Endothelial cell (in vitro differentiated cells): ENCODE measurements at regions not wholly inside any gene's neighbourhood (a gene's known extent, or its start where the extent isn't known, plus 50 kb on each side); places are given as distances from the start of the nearest gene placed in this dataset.

Experiments used
- DNase-seq: peaks from one replicate; pipeline ENCODE4 v3.0.0; 2021; ENCODE audit warnings: low spot score
- H3K27ac Mint-ChIP-seq: one replicate; pipeline ENCODE4 v1.8.0; 2021; ENCODE audit warnings: mixed read lengths, inconsistent platforms; ENCODE audit not compliant: unreplicated experiment
- H3K27me3 Mint-ChIP-seq: one replicate; pipeline ENCODE4 v1.8.0; 2021; ENCODE audit warnings: mild to moderate bottlenecking, moderate library complexity, mixed read lengths, inconsistent platforms; ENCODE audit not compliant: unreplicated experiment
- H3K36me3 Mint-ChIP-seq: one replicate; pipeline ENCODE4 v1.8.0; 2021; ENCODE audit warnings: mild to moderate bottlenecking, low read depth, mixed read lengths, inconsistent platforms; ENCODE audit not compliant: unreplicated experiment
- H3K4me1 Mint-ChIP-seq: one replicate; pipeline ENCODE4 v1.8.0; 2021; ENCODE audit warnings: mild to moderate bottlenecking, mixed read lengths, inconsistent platforms; ENCODE audit not compliant: unreplicated experiment
- H3K4me3 Mint-ChIP-seq: one replicate; pipeline ENCODE4 v1.8.0; 2021; ENCODE audit warnings: mild to moderate bottlenecking, mixed read lengths, inconsistent platforms; ENCODE audit not compliant: unreplicated experiment
- H3K9me3 Mint-ChIP-seq: one replicate; pipeline ENCODE4 v1.8.0; 2021; ENCODE audit warnings: mixed read lengths, inconsistent platforms; ENCODE audit not compliant: unreplicated experiment
- TF ChIP-seq, protein P1 (sequence below): fragments of 200-600 bp; sonication (generic); IDR thresholded peaks from one replicate; pipeline ENCODE4 v1.5.0; 2021; ENCODE audit warnings: antibody characterized with exemption; ENCODE audit not compliant: unreplicated experiment

DNA sequence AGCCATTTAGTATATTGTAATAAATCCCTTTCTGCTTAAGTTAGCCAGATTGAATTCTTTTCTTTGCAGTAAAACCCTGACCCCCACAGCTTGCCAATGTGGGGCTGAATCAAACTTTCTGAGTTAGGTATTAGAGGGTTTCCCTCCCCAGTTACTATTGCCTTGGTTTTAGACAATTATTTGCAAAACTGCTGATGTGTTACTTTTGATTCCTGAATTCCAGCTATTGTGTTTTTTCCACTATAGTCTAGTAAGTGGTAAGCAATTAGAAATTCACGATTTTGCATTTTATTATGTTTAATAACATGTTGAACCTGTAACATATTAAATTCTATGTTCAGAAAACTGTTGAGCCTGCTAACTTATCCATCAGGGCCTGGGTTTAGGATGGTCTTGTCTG, 391.5 kb downstream of the DLEU7 start:
- H3K4me1 Mint-ChIP-seq, result peaks cover 21% of the 10 kb centered on the region
- no peaks in the 10 kb centered on the region for H3K9me3 Mint-ChIP-seq
- no peaks in the 10 kb centered on the region for H3K27me3 Mint-ChIP-seq
- no peak overlapping the region for H3K4me3 Mint-ChIP-seq
- no peaks in the 10 kb centered on the region for H3K36me3 Mint-ChIP-seq
- DNase-seq, result no peak
- TF ChIP-seq, protein P1, sequence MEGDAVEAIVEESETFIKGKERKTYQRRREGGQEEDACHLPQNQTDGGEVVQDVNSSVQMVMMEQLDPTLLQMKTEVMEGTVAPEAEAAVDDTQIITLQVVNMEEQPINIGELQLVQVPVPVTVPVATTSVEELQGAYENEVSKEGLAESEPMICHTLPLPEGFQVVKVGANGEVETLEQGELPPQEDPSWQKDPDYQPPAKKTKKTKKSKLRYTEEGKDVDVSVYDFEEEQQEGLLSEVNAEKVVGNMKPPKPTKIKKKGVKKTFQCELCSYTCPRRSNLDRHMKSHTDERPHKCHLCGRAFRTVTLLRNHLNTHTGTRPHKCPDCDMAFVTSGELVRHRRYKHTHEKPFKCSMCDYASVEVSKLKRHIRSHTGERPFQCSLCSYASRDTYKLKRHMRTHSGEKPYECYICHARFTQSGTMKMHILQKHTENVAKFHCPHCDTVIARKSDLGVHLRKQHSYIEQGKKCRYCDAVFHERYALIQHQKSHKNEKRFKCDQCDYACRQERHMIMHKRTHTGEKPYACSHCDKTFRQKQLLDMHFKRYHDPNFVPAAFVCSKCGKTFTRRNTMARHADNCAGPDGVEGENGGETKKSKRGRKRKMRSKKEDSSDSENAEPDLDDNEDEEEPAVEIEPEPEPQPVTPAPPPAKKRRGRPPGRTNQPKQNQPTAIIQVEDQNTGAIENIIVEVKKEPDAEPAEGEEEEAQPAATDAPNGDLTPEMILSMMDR, result no peak
- no peak overlapping the region for H3K27ac Mint-ChIP-seq

- Mint-ChIP-seq H3K4me1 (peaks cover 20% of the 10 kb centered on the region), H3K27me3 (no peaks in the 10 kb centered on the region), H3K9me3 (no peaks in the 10 kb centered on the region), H3K27ac (no peak overlapping the region), H3K4me3 (no peak overlapping the region), H3K36me3 (no peaks in the 10 kb centered on the region)
- TF ChIP-seq, protein P1, result no peak
- no peak for DNase-seq
Observed at GRCh38 chr13:50452756-50453155, 390.7 kb downstream of the DLEU7 start.

DNA sequence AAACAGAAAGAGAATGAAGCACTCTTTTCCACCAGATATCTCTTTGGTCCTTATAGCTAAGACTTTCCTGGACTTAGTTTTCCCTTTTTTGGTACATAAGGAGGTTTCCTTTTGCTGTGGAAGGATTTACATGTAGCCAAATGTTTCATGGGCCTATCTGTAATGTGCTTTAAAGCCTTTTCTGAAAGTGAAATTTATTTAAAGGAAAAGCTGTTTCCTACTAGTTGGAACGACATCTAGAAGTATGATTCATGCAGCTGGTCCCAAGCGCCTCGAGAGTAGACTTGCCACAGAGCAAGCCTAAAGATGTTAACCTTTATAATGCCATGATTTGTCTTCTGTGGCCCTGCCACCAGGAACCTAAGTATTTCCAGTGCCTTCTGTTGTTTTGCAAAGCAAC, 390.3 kb downstream of the DLEU7 start:
- Mint-ChIP-seq H3K9me3 (no peaks in the 10 kb centered on the region), H3K27me3 (no peaks in the 10 kb centered on the region), H3K36me3 (no peaks in the 10 kb centered on the region), H3K4me3 (no peak overlapping the region), H3K27ac (no peak overlapping the region), H3K4me1 (peaks cover 15% of the 10 kb centered on the region)
- DNase-seq, result no peak
- TF ChIP-seq, protein P1, result no peak

DNA sequence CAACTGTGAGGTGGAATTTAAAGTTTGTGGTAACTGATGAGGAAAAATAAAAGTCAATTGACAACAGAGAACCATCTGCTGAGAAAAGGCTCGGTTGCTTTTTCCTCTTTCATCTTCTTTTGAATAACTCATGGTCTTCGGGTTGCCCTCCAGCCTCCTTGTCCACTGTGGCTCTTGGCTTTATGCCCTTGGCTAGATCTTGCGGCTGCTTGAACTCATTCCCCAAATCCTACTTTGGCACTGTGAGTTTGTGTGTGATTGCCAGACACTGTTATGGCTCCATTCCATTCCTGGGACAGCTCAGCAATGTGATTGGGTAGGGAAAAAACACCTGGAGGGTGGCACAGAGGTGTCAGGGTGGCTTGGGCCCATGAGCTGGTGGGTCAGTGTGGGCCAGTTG, 387.4 kb downstream of the DLEU7 start:
- no peak for DNase-seq
- Mint-ChIP-seq H3K4me1 (peaks cover 3% of the 10 kb centered on the region), H3K27ac (no peak overlapping the region), H3K9me3 (no peaks in the 10 kb centered on the region), H3K27me3 (no peaks in the 10 kb centered on the region), H3K4me3 (no peak overlapping the region), H3K36me3 (no peaks in the 10 kb centered on the region)
- TF ChIP-seq, protein P1, result no peak

GRCh38 chr13:50457415-50458393, 385.8 kb downstream of the DLEU7 start:
- no peaks in the 10 kb centered on the region for H3K36me3 Mint-ChIP-seq

More at GRCh38 chr13:50457415-50458393, 385.8 kb downstream of the DLEU7 start:
- Mint-ChIP-seq H3K27me3 (no peaks in the 10 kb centered on the region), H3K27ac (no peak overlapping the region), H3K4me1 (peaks cover 2% of the 10 kb centered on the region), H3K4me3 (no peak overlapping the region), H3K9me3 (no peaks in the 10 kb centered on the region)
- TF ChIP-seq, protein P1, result no peak
- no peak for DNase-seq
